Mesendoderm (in vitro differentiated cells): ENCODE measurements at regions not wholly inside any gene's neighbourhood (a gene's known extent, or its start where the extent isn't known, plus 50 kb on each side); places are given as distances from the start of the nearest gene placed in this dataset.

Source experiments
- DNase-seq: peaks from one replicate; pipeline ENCODE4 v3.0.0; 2013
- H2AK5ac ChIP-seq: 2 replicates; pipeline ENCODE4 v1.6.1; 2013; ENCODE audit warnings: low read length, inconsistent platforms
- H2BK120ac ChIP-seq: 2 replicates; pipeline ENCODE4 v1.6.1; 2013; ENCODE audit warnings: low read depth, mild to moderate bottlenecking, low read length, moderate library complexity, mixed read lengths
- H2BK15ac ChIP-seq: replicated peaks from 2 replicates; pipeline ENCODE4 v1.6.1; 2013; ENCODE audit warnings: low read depth, mild to moderate bottlenecking, moderate library complexity
- H2BK5ac ChIP-seq: 2 replicates; pipeline ENCODE4 v1.6.1; 2013; ENCODE audit warnings: low read length, inconsistent platforms
- H3K18ac ChIP-seq: 2 replicates; pipeline ENCODE4 v1.6.1; 2013; ENCODE audit warnings: mild to moderate bottlenecking, low read length, mixed read lengths
- H3K23ac ChIP-seq: one replicate; pipeline ENCODE4 v1.6.1; 2013; ENCODE audit warnings: low read length
- H3K27ac ChIP-seq: 2 replicates; pipeline ENCODE4 v1.5.1; 2013; ENCODE audit warnings: low read depth, mild to moderate bottlenecking, inconsistent platforms, low read length, moderate library complexity
- H3K27me3 ChIP-seq: 2 replicates; pipeline ENCODE4 v1.6.1; 2013; ENCODE audit warnings: low read length, control low read depth, mild to moderate bottlenecking, inconsistent platforms; ENCODE audit not compliant: insufficient read depth, poor library complexity
- H3K36me3 ChIP-seq: 2 replicates; pipeline ENCODE4 v1.6.1; 2013; ENCODE audit warnings: low read length, inconsistent platforms; ENCODE audit not compliant: control insufficient read depth, insufficient read depth
- H3K4ac ChIP-seq: one replicate; pipeline ENCODE4 v1.6.1; 2013; ENCODE audit warnings: low read depth, mild to moderate bottlenecking, low read length, moderate library complexity
- H3K4me1 ChIP-seq: 2 replicates; pipeline ENCODE4 v1.6.1; 2013; ENCODE audit warnings: low read depth, low read length, inconsistent platforms; ENCODE audit not compliant: control insufficient read depth
- H3K4me2 ChIP-seq: 2 replicates; pipeline ENCODE4 v1.6.1; 2013; ENCODE audit warnings: low read length
- H3K4me3 ChIP-seq: 2 replicates; pipeline ENCODE4 v1.5.1; 2013; ENCODE audit warnings: mild to moderate bottlenecking, low read length
- H3K56ac ChIP-seq: one replicate; pipeline ENCODE4 v1.6.1; 2013; ENCODE audit warnings: low read length
- H3K79me1 ChIP-seq: 2 replicates; pipeline ENCODE4 v1.6.1; 2013; ENCODE audit warnings: low read length, inconsistent platforms
- H3K79me2 ChIP-seq: 2 replicates; pipeline ENCODE4 v1.6.1; 2013; ENCODE audit warnings: mild to moderate bottlenecking, low read length; ENCODE audit not compliant: control insufficient read depth, insufficient read depth
- H3K9ac ChIP-seq: 2 replicates; pipeline ENCODE4 v1.6.1; 2013; ENCODE audit warnings: low read length, inconsistent platforms
- H4K5ac ChIP-seq: one replicate; pipeline ENCODE4 v1.6.1; 2013; ENCODE audit warnings: low read length
- H4K8ac ChIP-seq: one replicate; pipeline ENCODE4 v1.6.1; 2013; ENCODE audit warnings: low read depth, mild to moderate bottlenecking, control low read depth, low read length, moderate library complexity
- WGBS: extraction: QIAGEN DNeasy Blood & Tissue Kit; methylation state at CpG from one replicate; pipeline ENCODE4 v1.1.7; 2013; ENCODE audit warnings: low lambda C conversion rate, missing lambda C conversion rate; ENCODE audit not compliant: insufficient coverage; ENCODE audit errors: extremely low coverage; 5-methylcytosine and 5-hydroxymethylcytosine counted together

DNA sequence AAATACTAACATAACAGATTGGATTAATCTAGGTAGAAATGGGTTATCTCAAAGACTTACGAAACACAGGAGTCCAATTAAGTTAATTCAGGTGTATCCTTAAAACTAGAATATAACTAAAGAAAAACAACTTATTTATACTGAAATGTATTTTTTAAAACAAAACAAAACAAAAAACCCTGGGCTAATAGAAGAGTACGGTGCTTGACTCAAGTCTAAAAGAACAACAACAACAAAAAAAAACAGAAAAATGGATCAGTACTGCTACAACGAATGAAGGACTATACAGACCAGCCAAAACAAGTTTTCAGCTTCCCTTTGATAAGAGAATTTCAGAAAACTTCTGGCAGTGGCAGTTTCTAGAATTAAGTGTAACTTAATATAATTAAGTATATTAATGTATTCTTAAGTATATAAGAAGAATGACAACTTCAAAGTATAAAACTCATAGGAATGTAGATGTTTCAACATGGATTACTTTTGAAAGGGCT lies 120.1 kb upstream of the EGLN3 start:
- no peak overlapping the region for H3K4me3 ChIP-seq
- H3K27ac ChIP-seq, result no peak overlapping the region
- H3K18ac ChIP-seq, result no peak overlapping the region
- no peaks in the 10 kb centered on the region for H3K27me3 ChIP-seq
- no peaks in the 10 kb centered on the region for H3K79me2 ChIP-seq
- no peak overlapping the region for H4K5ac ChIP-seq
- no peak overlapping the region for H2AK5ac ChIP-seq
- H3K9ac ChIP-seq, result no peak overlapping the region
- H3K4ac ChIP-seq, result no peak overlapping the region
- H3K56ac ChIP-seq, result no peak overlapping the region
- no peak overlapping the region for H3K4me2 ChIP-seq
- H4K8ac ChIP-seq, result no peak overlapping the region
- DNase-seq, result no peak
- H3K4me1 ChIP-seq, result no peaks in the 10 kb centered on the region
- H2BK120ac ChIP-seq, result no peak overlapping the region
- no CpG with 5 or more reads among the region's 3 CpGs for WGBS
- no peak overlapping the region for H2BK5ac ChIP-seq
- H3K79me1 ChIP-seq, result no peaks in the 10 kb centered on the region
- H3K23ac ChIP-seq, result no peak overlapping the region
- no peak overlapping the region for H2BK15ac ChIP-seq
- H3K36me3 ChIP-seq, result no peaks in the 10 kb centered on the region

DNA sequence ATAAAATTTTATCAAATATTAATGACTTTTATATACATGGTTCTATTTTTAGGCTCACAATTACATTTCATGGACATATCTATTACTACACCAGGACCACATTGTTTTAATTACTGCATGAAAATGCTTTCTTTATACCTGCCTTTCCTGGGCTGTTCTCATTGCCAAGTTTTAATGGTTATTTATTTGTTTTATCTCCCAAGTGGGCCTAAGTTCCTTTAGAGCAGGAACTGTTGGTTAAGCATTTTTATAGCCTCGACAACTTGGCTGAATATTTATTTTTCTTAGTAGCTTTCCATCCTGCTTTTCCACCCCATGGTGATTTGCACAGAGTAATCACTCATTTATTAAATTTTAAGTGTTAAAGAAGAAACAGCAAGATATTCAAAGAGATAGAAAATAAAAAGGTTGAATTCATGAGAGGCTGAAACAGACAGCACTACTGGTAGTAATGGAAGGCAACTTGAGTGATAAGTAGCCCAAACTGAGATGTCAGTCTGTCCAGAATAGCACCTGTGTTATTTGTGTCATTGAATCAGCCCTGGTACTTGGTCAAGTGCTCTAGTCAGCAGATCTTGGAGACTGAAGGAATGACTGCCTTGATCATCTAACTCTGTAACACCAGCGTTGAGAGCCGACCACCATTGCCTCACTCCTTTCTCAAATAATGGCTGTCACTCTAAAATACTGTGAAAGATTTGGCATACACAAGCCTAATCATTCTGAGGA lies 119.1 kb upstream of the EGLN3 start:
- Histone ChIP-seq H2BK5ac (no peak overlapping the region), H2BK120ac (no peak overlapping the region), H3K4me2 (no peak overlapping the region), H3K4ac (no peak overlapping the region), H2AK5ac (no peak overlapping the region), H3K79me1 (no peaks in the 10 kb centered on the region), H3K9ac (no peak overlapping the region), H4K8ac (no peak overlapping the region), H4K5ac (no peak overlapping the region), H3K23ac (no peak overlapping the region), H3K56ac (no peak overlapping the region), H2BK15ac (no peak overlapping the region), H3K36me3 (no peaks in the 10 kb centered on the region), H3K18ac (no peak overlapping the region), H3K27ac (no peak overlapping the region), H3K79me2 (no peaks in the 10 kb centered on the region), H3K4me3 (no peak overlapping the region), H3K27me3 (no peaks in the 10 kb centered on the region), H3K4me1 (no peaks in the 10 kb centered on the region)
- DNase-seq, result no peak
- no CpG with 5 or more reads among the region's 3 CpGs for WGBS

DNA sequence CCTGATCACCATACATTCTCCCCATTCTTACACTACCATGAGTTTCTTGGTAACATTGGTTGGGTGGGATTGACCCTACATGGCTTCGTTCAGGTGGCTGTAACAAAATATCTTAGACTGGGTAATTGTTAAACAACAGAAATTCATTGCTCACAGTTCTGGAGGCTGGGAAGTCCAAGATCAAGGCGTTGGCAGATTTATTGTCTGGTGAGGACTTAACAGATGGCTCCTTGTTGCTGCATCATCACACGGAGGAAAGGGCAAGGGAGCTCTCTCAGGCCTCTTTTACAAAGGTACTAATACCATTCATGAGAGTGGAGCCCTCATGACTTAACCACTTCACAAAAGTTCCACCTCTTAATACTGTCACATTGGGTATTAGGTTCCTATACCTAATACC lies 116.7 kb upstream of the EGLN3 start:
- Histone ChIP-seq H3K79me1 (no peaks in the 10 kb centered on the region), H3K79me2 (no peaks in the 10 kb centered on the region), H4K8ac (no peak overlapping the region), H2BK120ac (no peak overlapping the region), H2BK15ac (no peak overlapping the region), H3K36me3 (no peaks in the 10 kb centered on the region), H3K9ac (no peak overlapping the region), H3K4me3 (no peak overlapping the region), H3K27ac (no peak overlapping the region), H4K5ac (no peak overlapping the region), H2BK5ac (no peak overlapping the region), H3K23ac (no peak overlapping the region), H3K18ac (no peak overlapping the region), H2AK5ac (no peak overlapping the region), H3K4me2 (no peak overlapping the region), H3K4me1 (no peaks in the 10 kb centered on the region), H3K56ac (no peak overlapping the region), H3K27me3 (no peaks in the 10 kb centered on the region), H3K4ac (no peak overlapping the region)
- WGBS, result no CpG with 5 or more reads among the region's 3 CpGs
- DNase-seq, result no peak

DNA sequence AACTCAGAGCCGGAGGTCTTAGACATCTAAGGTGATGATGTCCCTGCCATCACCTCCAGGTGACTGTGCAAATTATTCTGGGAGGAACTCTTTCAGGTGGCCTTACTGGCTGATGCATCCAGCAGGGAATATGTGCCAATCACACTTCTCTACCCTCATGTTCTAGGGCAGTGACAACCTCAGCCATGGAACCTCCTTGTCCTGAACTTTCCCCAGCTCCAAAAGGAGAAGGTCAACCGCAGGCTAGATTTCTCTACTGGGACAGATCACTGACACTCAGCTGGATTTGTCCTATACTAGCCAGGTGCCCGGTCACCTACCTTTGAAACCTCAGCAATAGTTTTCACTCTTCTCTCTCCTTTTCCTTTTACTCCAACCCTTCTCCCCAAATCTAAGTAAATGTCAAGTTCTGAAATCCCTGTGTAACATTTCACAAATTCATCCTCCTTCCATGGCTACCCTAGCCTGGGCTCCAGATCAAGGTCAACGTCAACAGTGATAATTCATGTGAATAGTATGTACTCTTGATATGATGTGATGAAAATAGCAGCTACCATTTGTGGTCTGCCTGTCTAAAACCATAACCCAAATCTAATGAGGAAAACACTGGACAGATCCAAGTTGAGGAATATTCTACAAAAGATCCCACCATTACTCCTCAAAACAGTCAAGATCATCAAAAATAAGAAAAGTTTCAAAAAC lies 115.0 kb upstream of the EGLN3 start:
- Histone ChIP-seq H3K4me2 (no peak overlapping the region), H2BK5ac (no peak overlapping the region), H2AK5ac (no peak overlapping the region), H3K4ac (no peak overlapping the region), H2BK120ac (no peak overlapping the region), H3K79me1 (no peaks in the 10 kb centered on the region), H4K5ac (no peak overlapping the region), H3K36me3 (no peaks in the 10 kb centered on the region), H3K27ac (no peak overlapping the region), H3K23ac (no peak overlapping the region), H3K79me2 (no peaks in the 10 kb centered on the region), H3K9ac (no peak overlapping the region), H3K18ac (no peak overlapping the region), H3K4me3 (no peak overlapping the region), H3K56ac (no peak overlapping the region), H3K27me3 (no peaks in the 10 kb centered on the region), H4K8ac (no peak overlapping the region), H2BK15ac (no peak overlapping the region), H3K4me1 (no peaks in the 10 kb centered on the region)
- no CpG with 5 or more reads among the region's 4 CpGs for WGBS
- no peak for DNase-seq

DNA sequence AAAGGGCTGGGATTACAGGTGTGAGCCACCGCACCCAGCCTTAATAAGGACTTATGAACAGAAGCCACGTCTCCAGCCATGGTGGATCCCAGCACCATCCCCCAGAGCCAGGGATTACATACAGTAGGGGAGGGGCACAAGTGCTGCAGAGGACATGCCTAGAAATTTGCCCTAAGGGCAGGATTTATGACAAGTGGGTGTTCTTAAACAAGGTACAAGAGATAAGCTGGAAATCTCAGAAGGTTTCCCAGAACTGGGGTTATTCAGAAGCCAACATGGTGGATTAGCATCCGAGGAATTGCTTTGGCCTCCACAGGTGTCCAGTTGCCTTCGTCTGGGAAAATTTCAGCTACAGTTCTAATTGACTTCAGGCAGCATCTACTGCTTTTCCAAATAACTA lies 114.4 kb upstream of the EGLN3 start:
- no peak overlapping the region for H3K27ac ChIP-seq
- H4K8ac ChIP-seq, result no peak overlapping the region
- no peak overlapping the region for H3K23ac ChIP-seq
- H2BK5ac ChIP-seq, result no peak overlapping the region
- no peak overlapping the region for H4K5ac ChIP-seq
- no peaks in the 10 kb centered on the region for H3K79me1 ChIP-seq
- no peak overlapping the region for H2BK120ac ChIP-seq
- H3K9ac ChIP-seq, result no peak overlapping the region
- WGBS, result no CpG with 5 or more reads among the region's 4 CpGs
- peaks cover 1% of the 10 kb centered on the region for H3K4me1 ChIP-seq
- H3K36me3 ChIP-seq, result no peaks in the 10 kb centered on the region
- no peak overlapping the region for H3K18ac ChIP-seq
- no peak overlapping the region for H3K4me3 ChIP-seq
- no peaks in the 10 kb centered on the region for H3K79me2 ChIP-seq
- no peak overlapping the region for H3K4me2 ChIP-seq
- no peak overlapping the region for H2AK5ac ChIP-seq
- H3K4ac ChIP-seq, result no peak overlapping the region
- no peak overlapping the region for H3K56ac ChIP-seq
- no peak overlapping the region for H2BK15ac ChIP-seq
- H3K27me3 ChIP-seq, result no peaks in the 10 kb centered on the region
- DNase-seq, result no peak
